Effector memory CD4-positive, alpha-beta T cell (primary cell): ENCODE measurements at regions not wholly inside any gene's neighbourhood (a gene's known extent, or its start where the extent isn't known, plus 50 kb on each side); places are given as distances from the start of the nearest gene placed in this dataset.

Experiments
- DNase-seq, 3 donors: peaks; one replicate each; pipeline ENCODE4 v3.0.0-alpha.2; 2020
- H3K27ac ChIP-seq: 2 replicates; pipeline ENCODE4 v1.7.0; 2013; ENCODE audit warnings: mild to moderate bottlenecking, low read length, moderate library complexity; ENCODE audit not compliant: insufficient read depth, poor library complexity, severe bottlenecking
- H3K27me3 ChIP-seq: replicated peaks from 2 replicates; pipeline ENCODE4 v1.7.0; 2013; ENCODE audit warnings: mild to moderate bottlenecking, low read length; ENCODE audit not compliant: insufficient read depth, control insufficient read depth, poor library complexity, severe bottlenecking
- H3K36me3 ChIP-seq: 2 replicates; pipeline ENCODE4 v1.7.0; 2013; ENCODE audit warnings: mild to moderate bottlenecking, low read length, moderate library complexity; ENCODE audit not compliant: control insufficient read depth, insufficient read depth
- H3K4me1 ChIP-seq: 2 replicates; pipeline ENCODE4 v1.7.0; 2013; ENCODE audit warnings: low read length, mild to moderate bottlenecking; ENCODE audit not compliant: control insufficient read depth, insufficient read depth, poor library complexity, severe bottlenecking
- H3K4me3 ChIP-seq: 2 replicates; pipeline ENCODE4 v1.7.0; 2013; ENCODE audit warnings: low read length, low read depth, mild to moderate bottlenecking; ENCODE audit not compliant: insufficient read depth, poor library complexity, severe bottlenecking
- H3K9me3 ChIP-seq: 2 replicates; pipeline ENCODE4 v1.7.0; 2013; ENCODE audit warnings: mild to moderate bottlenecking, low read length, moderate library complexity; ENCODE audit not compliant: control insufficient read depth

GRCh38 chr10:10699427-10699826 lies 318.2 kb upstream of the CELF2 start:
- H3K9me3 ChIP-seq: no peaks in the 10 kb centered on the region
- no peaks in the 10 kb centered on the region for H3K27me3 ChIP-seq
- no peak for DNase-seq
- no peaks in the 10 kb centered on the region for H3K36me3 ChIP-seq
- H3K27ac ChIP-seq: no peak overlapping the region
- H3K4me1 ChIP-seq: no peaks in the 10 kb centered on the region
- no peak overlapping the region for H3K4me3 ChIP-seq

- Histone ChIP-seq H3K4me1 (no peaks in the 10 kb centered on the region), H3K36me3 (no peaks in the 10 kb centered on the region)
Measured at GRCh38 chr10:10701084-10701611, 316.5 kb upstream of the CELF2 start.

GRCh38 chr10:10702211-10702610 lies 315.5 kb upstream of the CELF2 start:
- no peaks in the 10 kb centered on the region for H3K27me3 ChIP-seq
- H3K4me1 ChIP-seq: no peaks in the 10 kb centered on the region
- H3K27ac ChIP-seq: no peak overlapping the region
- DNase-seq: no peak
- H3K9me3 ChIP-seq: no peaks in the 10 kb centered on the region
- no peak overlapping the region for H3K4me3 ChIP-seq
- no peaks in the 10 kb centered on the region for H3K36me3 ChIP-seq

More at GRCh38 chr10:10701084-10701611, 316.5 kb upstream of the CELF2 start:
- DNase-seq: no peak
- Histone ChIP-seq H3K27me3 (no peaks in the 10 kb centered on the region), H3K9me3 (no peaks in the 10 kb centered on the region), H3K27ac (no peak overlapping the region), H3K4me3 (no peak overlapping the region)

- Histone ChIP-seq H3K27ac (no peak overlapping the region), H3K9me3 (no peaks in the 10 kb centered on the region), H3K4me1 (no peaks in the 10 kb centered on the region), H3K4me3 (no peak overlapping the region), H3K36me3 (no peaks in the 10 kb centered on the region), H3K27me3 (no peaks in the 10 kb centered on the region)
- no peak for DNase-seq
Measured at GRCh38 chr10:10703382-10703781, 314.3 kb upstream of the CELF2 start.

- Histone ChIP-seq H3K9me3 (no peaks in the 10 kb centered on the region), H3K4me1 (no peaks in the 10 kb centered on the region), H3K36me3 (no peaks in the 10 kb centered on the region), H3K27ac (no peak overlapping the region), H3K4me3 (no peak overlapping the region), H3K27me3 (no peaks in the 10 kb centered on the region)
- DNase-seq: no peak
Measured at GRCh38 chr10:10712155-10712704, 305.4 kb upstream of the CELF2 start.

GRCh38 chr10:10714327-10714726 lies 303.3 kb upstream of the CELF2 start:
- H3K27me3 ChIP-seq: no peaks in the 10 kb centered on the region
- no peaks in the 10 kb centered on the region for H3K36me3 ChIP-seq
- no peak overlapping the region for H3K4me3 ChIP-seq
- DNase-seq: no peak
- H3K9me3 ChIP-seq: no peaks in the 10 kb centered on the region
- no peaks in the 10 kb centered on the region for H3K4me1 ChIP-seq
- no peak overlapping the region for H3K27ac ChIP-seq

GRCh38 chr10:10716972-10717371 lies 300.7 kb upstream of the CELF2 start:
- H3K4me3 ChIP-seq: no peak overlapping the region
- DNase-seq: no peak
- no peak overlapping the region for H3K27ac ChIP-seq
- H3K9me3 ChIP-seq: no peaks in the 10 kb centered on the region
- no peaks in the 10 kb centered on the region for H3K36me3 ChIP-seq
- no peaks in the 10 kb centered on the region for H3K4me1 ChIP-seq
- no peaks in the 10 kb centered on the region for H3K27me3 ChIP-seq

- H3K36me3 ChIP-seq: no peaks in the 10 kb centered on the region
- H3K4me1 ChIP-seq: no peaks in the 10 kb centered on the region
- no peak for DNase-seq
- no peak overlapping the region for H3K4me3 ChIP-seq
- H3K9me3 ChIP-seq: no peaks in the 10 kb centered on the region
- no peaks in the 10 kb centered on the region for H3K27me3 ChIP-seq
- no peak overlapping the region for H3K27ac ChIP-seq
Measured at GRCh38 chr10:10722422-10722821, 295.2 kb upstream of the CELF2 start.

- Histone ChIP-seq H3K4me3 (no peak overlapping the region), H3K27me3 (no peaks in the 10 kb centered on the region), H3K36me3 (no peaks in the 10 kb centered on the region), H3K27ac (no peak overlapping the region), H3K9me3 (no peaks in the 10 kb centered on the region), H3K4me1 (no peaks in the 10 kb centered on the region)
- DNase-seq: no peak
Measured at GRCh38 chr10:10725196-10725595, 292.5 kb upstream of the CELF2 start.

- H3K27ac ChIP-seq: no peak overlapping the region
- no peaks in the 10 kb centered on the region for H3K36me3 ChIP-seq
- H3K4me1 ChIP-seq: no peaks in the 10 kb centered on the region
- DNase-seq: no peak
- no peaks in the 10 kb centered on the region for H3K27me3 ChIP-seq
- no peak overlapping the region for H3K4me3 ChIP-seq
- no peaks in the 10 kb centered on the region for H3K9me3 ChIP-seq
Measured at GRCh38 chr10:10726101-10726500, 291.6 kb upstream of the CELF2 start.
